HS-5 (cell line): ENCODE measurements at regions not wholly inside any gene's neighbourhood (a gene's known extent, or its start where the extent isn't known, plus 50 kb on each side); places are given as distances from the start of the nearest gene placed in this dataset.

Experiments used
- DNase-seq: peaks from one replicate; pipeline ENCODE4 v3.0.0-alpha.2; 2012; ENCODE audit warnings: low read depth

GRCh38 chr11:120061036-120061760 is 76.7 kb downstream of the TRIM29 start:
- DNase-seq, result no peak

GRCh38 chr11:120060512-120060911 is 77.4 kb downstream of the TRIM29 start:
- DNase-seq, result no peak

- DNase-seq, result no peak
Observed at GRCh38 chr11:120058931-120059330, 79.0 kb downstream of the TRIM29 start.

GRCh38 chr11:120057595-120058581 is 80.0 kb downstream of the TRIM29 start:
- no peak for DNase-seq

GRCh38 chr11:120057028-120057330 is 80.9 kb downstream of the TRIM29 start:
- DNase-seq, result no peak

- DNase-seq, result no peak
Observed at GRCh38 chr11:120056301-120057027, 81.4 kb downstream of the TRIM29 start.

- DNase-seq, result no peak
Observed at GRCh38 chr11:120055646-120056045, 82.3 kb downstream of the TRIM29 start.

GRCh38 chr11:120054753-120055045 is 83.2 kb downstream of the TRIM29 start:
- no peak for DNase-seq

- DNase-seq, result no peak
Observed at GRCh38 chr11:120054016-120054752, 83.7 kb downstream of the TRIM29 start.

GRCh38 chr11:120052196-120052775 is 85.6 kb downstream of the TRIM29 start:
- no peak for DNase-seq

GRCh38 chr11:120044011-120044675 is 93.8 kb downstream of the TRIM29 start:
- DNase-seq, result no peak

- DNase-seq, result no peak
Observed at GRCh38 chr11:120043328-120043945, 94.5 kb downstream of the TRIM29 start.

- no peak for DNase-seq
Observed at GRCh38 chr11:120041625-120042024, 96.3 kb downstream of the TRIM29 start.

GRCh38 chr11:120040151-120040840 is 97.6 kb downstream of the TRIM29 start:
- no peak for DNase-seq

GRCh38 chr11:120039039-120039438 is 98.9 kb downstream of the TRIM29 start:
- DNase-seq, result no peak

- no peak for DNase-seq
Observed at GRCh38 chr11:120037111-120037510, 100.8 kb downstream of the TRIM29 start.

GRCh38 chr11:120035756-120036155 is 102.2 kb downstream of the TRIM29 start:
- no peak for DNase-seq

GRCh38 chr11:120034881-120035630 is 102.9 kb downstream of the TRIM29 start:
- no peak for DNase-seq

GRCh38 chr11:120034176-120034875 is 103.6 kb downstream of the TRIM29 start:
- no peak for DNase-seq
